Left colon (tissue), 2 donors: ENCODE measurements at regions not wholly inside any gene's neighbourhood (a gene's known extent, or its start where the extent isn't known, plus 50 kb on each side); places are given as distances from the start of the nearest gene placed in this dataset.

ENCODE experiments used
- ATAC-seq: fragments of 200-7000 bp; cut with Tn5 transposase; one replicate; pipeline ENCODE4 v1.9.1; 2020; ENCODE audit warnings: mild to moderate bottlenecking, moderate library complexity
- DNase-seq, 2 donors: peaks; one replicate each; pipeline ENCODE4 v3.0.0-alpha.2; 2020
- intact Hi-C, 2 donors: fragments of 100-400 bp; cut with DNase I in 1 of 2; cut with micrococcal nuclease in 1 of 2; formaldehyde crosslinking; loops; one replicate each; pipeline versions ENCODE4 v1.11.2 to v1.14.0; 2022; cut with DNase I, micrococcal nuclease
- donor health status: DM: no; HTN: no; CAD: no.
- donor health status: DM: yes; HTN: yes; CAD: no.

GRCh38 chr10:124307591-124307990, 111.1 kb downstream of the OAT start:
- intact Hi-C loops: no loop called here
- ATAC-seq (no peak), DNase-seq (no peak)

- DNase-seq (no peak), ATAC-seq (no peak)
Measured at GRCh38 chr10:124306922-124307371, 111.8 kb downstream of the OAT start.

GRCh38 chr10:124306520-124306919, 112.2 kb downstream of the OAT start:
- intact Hi-C loops: no loop called here
- DNase-seq (no peak), ATAC-seq (no peak)

More at GRCh38 chr10:124306922-124307371, 111.8 kb downstream of the OAT start:
- intact Hi-C loops: no loop called here

- ATAC-seq: no peak
- intact Hi-C loops: no loop called here
Measured at GRCh38 chr10:124305984-124306383, 112.7 kb downstream of the OAT start.

GRCh38 chr10:124305131-124305530, 113.6 kb downstream of the OAT start:
- intact Hi-C loops: no loop called here
- no peak for ATAC-seq
- peak in 1 of 2 donors; percentile 13 for DNase-seq

More at GRCh38 chr10:124305984-124306383, 112.7 kb downstream of the OAT start:
- no peak for DNase-seq

GRCh38 chr10:124303662-124304418, 114.9 kb downstream of the OAT start:
- DNase-seq (peak in 1 of 2 donors; percentile 14), ATAC-seq (no peak)
- intact Hi-C loops: loop anchor here in 1 of 2 donors (5.0 kb wide), 1 partner anchor 727 kb away; no protein-coding TSS in a partner anchor

GRCh38 chr10:124302951-124303505, 115.7 kb downstream of the OAT start:
- DNase-seq: peak in 1 of 2 donors; percentile 10
- intact Hi-C loops: loop anchor here in 1 of 2 donors (5.0 kb wide), 1 partner anchor 726 kb away; no protein-coding TSS in a partner anchor

GRCh38 chr10:124301736-124302135, 117.0 kb downstream of the OAT start:
- ATAC-seq: no peak
- intact Hi-C loops: loop anchor here in 1 of 2 donors (5.0 kb wide), 1 partner anchor 724 kb away; no protein-coding TSS in a partner anchor
- DNase-seq: peak in 1 of 2 donors; percentile 8

More at GRCh38 chr10:124302951-124303505, 115.7 kb downstream of the OAT start:
- no peak for ATAC-seq

GRCh38 chr10:124300735-124301134, 118.0 kb downstream of the OAT start:
- no peak for DNase-seq
- no peak for ATAC-seq
- intact Hi-C loops: loop anchor here in 1 of 2 donors (5.0 kb wide), 1 partner anchor 723 kb away; no protein-coding TSS in a partner anchor

GRCh38 chr10:124300224-124300623, 118.5 kb downstream of the OAT start:
- DNase-seq: peak in 1 of 2 donors; percentile 14
- intact Hi-C loops: loop anchor here in 1 of 2 donors (5.0 kb wide), 1 partner anchor 723 kb away; no protein-coding TSS in a partner anchor
- ATAC-seq: no peak

- intact Hi-C loops: loop anchor here in 1 of 2 donors (5.0 kb wide), 1 partner anchor 722 kb away; no protein-coding TSS in a partner anchor
- no peak for ATAC-seq
- peak in 1 of 2 donors; percentile 5 for DNase-seq
Measured at GRCh38 chr10:124299696-124300095, 119.0 kb downstream of the OAT start.

GRCh38 chr10:124298891-124299290, 119.8 kb downstream of the OAT start:
- DNase-seq (no peak), ATAC-seq (no peak)
- intact Hi-C loops: no loop called here

- no peak for ATAC-seq
- intact Hi-C loops: no loop called here
- no peak for DNase-seq
Measured at GRCh38 chr10:124296813-124297788, 121.6 kb downstream of the OAT start.

- DNase-seq (no peak), ATAC-seq (no peak)
- intact Hi-C loops: no loop called here
Measured at GRCh38 chr10:124296121-124296812, 122.5 kb downstream of the OAT start.

- ATAC-seq: no peak
- no peak for DNase-seq
- intact Hi-C loops: no loop called here
Measured at GRCh38 chr10:124294811-124295770, 123.6 kb downstream of the OAT start.

GRCh38 chr10:124293616-124294449, 124.9 kb downstream of the OAT start:
- DNase-seq: no peak
- intact Hi-C loops: no loop called here
- no peak for ATAC-seq
